Keratinocyte (primary cell): ENCODE measurements at regions not wholly inside any gene's neighbourhood (a gene's known extent, or its start where the extent isn't known, plus 50 kb on each side); places are given as distances from the start of the nearest gene placed in this dataset.

Experiments
- DNase-seq: peaks from one replicate; pipeline ENCODE4 v3.0.0-alpha.2; 2011; ENCODE audit warnings: low read depth, missing footprints, low spot score
- FAIRE-seq: peaks from 2 replicates; lab custom pipeline; 2011; peaks lifted over from hg19 to GRCh38; lab: Jason Lieb, UNC
- H2AFZ ChIP-seq: 2 replicates; pipeline ENCODE4 v1.6.0; 2012; ENCODE audit warnings: low read length, control low read depth, inconsistent platforms; ENCODE audit not compliant: control insufficient read depth
- H3K27ac ChIP-seq: 2 replicates; pipeline ENCODE4 v1.5.1; 2011; ENCODE audit warnings: low read length; ENCODE audit not compliant: control insufficient read depth, insufficient read depth
- H3K27me3 ChIP-seq: 3 replicates; pipeline ENCODE4 v1.6.0; 2011; ENCODE audit warnings: low read length; ENCODE audit not compliant: control insufficient read depth, insufficient read depth; ENCODE audit errors: extremely low read depth
- H3K36me3 ChIP-seq, 2 experiments: 2 replicates in 1 of 2; 3 replicates in 1 of 2; pipeline ENCODE4 v1.5.1; 2011; ENCODE audit warnings: low read length in 2 of 2, mild to moderate bottlenecking in 1 of 2; ENCODE audit not compliant: control insufficient read depth in 2 of 2, insufficient read depth in 2 of 2; ENCODE audit errors: extremely low read depth in 1 of 2
- H3K4me1 ChIP-seq: 3 replicates; pipeline ENCODE4 v1.5.1; 2011; ENCODE audit warnings: low read length; ENCODE audit not compliant: control insufficient read depth, insufficient read depth; ENCODE audit errors: extremely low read depth
- H3K4me2 ChIP-seq: 3 replicates; pipeline ENCODE4 v1.6.0; 2011; ENCODE audit warnings: low read depth, low read length; ENCODE audit not compliant: control insufficient read depth, insufficient read depth; ENCODE audit errors: extremely low read depth
- H3K4me3 ChIP-seq, 3 experiments: fragments of 200-600 bp in 1 of 3; sonication (generic) in 1 of 3; 2 replicates in 2 of 3; 3 replicates in 1 of 3; pipeline ENCODE4 v1.5.1; 2011 to 2016; ENCODE audit warnings: low read length in 3 of 3, mild to moderate bottlenecking in 3 of 3, control low read depth in 2 of 3, inconsistent platforms in 1 of 3, low read depth in 1 of 3, mixed read lengths in 1 of 3, mixed run types in 1 of 3, moderate library complexity in 1 of 3; ENCODE audit not compliant: control insufficient read depth in 2 of 3, insufficient read depth in 2 of 3; ENCODE audit errors: extremely low read depth in 1 of 3
- H3K79me2 ChIP-seq: 2 replicates; pipeline ENCODE4 v1.6.0; 2012; ENCODE audit warnings: low read length; ENCODE audit not compliant: control insufficient read depth, insufficient read depth
- H3K9ac ChIP-seq: 3 replicates; pipeline ENCODE4 v1.6.0; 2011; ENCODE audit warnings: low read length; ENCODE audit not compliant: control insufficient read depth, insufficient read depth; ENCODE audit errors: extremely low read depth
- H3K9me1 ChIP-seq: 3 replicates; pipeline ENCODE4 v1.6.0; 2011; ENCODE audit warnings: low read length; ENCODE audit not compliant: control insufficient read depth, insufficient read depth; ENCODE audit errors: extremely low read depth
- H3K9me3 ChIP-seq: 2 replicates; pipeline ENCODE4 v1.5.1; 2012; ENCODE audit warnings: low read depth, low read length; ENCODE audit not compliant: control insufficient read depth
- H4K20me1 ChIP-seq: 3 replicates; pipeline ENCODE4 v1.6.0; 2011; ENCODE audit warnings: low read length; ENCODE audit not compliant: control insufficient read depth, insufficient read depth; ENCODE audit errors: extremely low read depth
- CTCF ChIP-seq, 3 experiments: IDR thresholded peaks in 1 of 3; conservative IDR thresholded peaks in 1 of 3; optimal IDR thresholded peaks in 1 of 3; 2 replicates in 2 of 3; 3 replicates in 1 of 3; pipeline versions ENCODE3 to v1.5.1; 2011; ENCODE audit warnings: low read length in 3 of 3, mild to moderate bottlenecking in 3 of 3, moderate library complexity in 2 of 3, control low read depth in 1 of 3, inconsistent platforms in 1 of 3; ENCODE audit not compliant: insufficient read depth in 2 of 3; ENCODE audit errors: extremely low read depth in 1 of 3
- EZH2 ChIP-seq: IDR thresholded peaks from one replicate; pipeline ENCODE4 v1.6.1; 2012; ENCODE audit warnings: inconsistent platforms, mild to moderate bottlenecking, low read length, moderate library complexity
- dilution Hi-C: fragments of 300-500 bp; cut with MboI; formaldehyde crosslinking; loops from one replicate; pipeline ENCODE4 v1.7.0; 2020; ENCODE audit warnings: low sequenced_read_pairs; ENCODE audit not compliant: extremely low pct_ligation_motif_present

GRCh38 chr16:16877061-16877460, 498.1 kb downstream of the NPIPA7 start:
- H3K9ac ChIP-seq: no peak overlapping the region
- no peaks in the 10 kb centered on the region for H3K4me1 ChIP-seq
- no peaks in the 10 kb centered on the region for H3K27me3 ChIP-seq
- H3K9me3 ChIP-seq: no peaks in the 10 kb centered on the region
- H2AFZ ChIP-seq: no peak overlapping the region
- no peaks in the 10 kb centered on the region for H3K9me1 ChIP-seq
- TF ChIP-seq EZH2 (no peak), CTCF (optimal IDR thresholded peaks at IDR 0.05 in 1 of 3, IDR thresholded peaks at IDR 0.05 in 1 of 3, conservative IDR thresholded peaks at IDR 0.05 in 1 of 3; ENCODE audit: extremely low read depth in 1 of 3, insufficient read depth in 2 of 3, low read length in 3 of 3) (no peak)
- dilution Hi-C loops: no loop called here
- DNase-seq (no peak), FAIRE-seq (no peak)
- no peaks in the 10 kb centered on the region for H3K36me3 ChIP-seq
- no peaks in the 10 kb centered on the region for H4K20me1 ChIP-seq
- no peak overlapping the region for H3K4me2 ChIP-seq
- no peak overlapping the region for H3K27ac ChIP-seq
- no peak overlapping the region for H3K4me3 ChIP-seq
- no peaks in the 10 kb centered on the region for H3K79me2 ChIP-seq

- FAIRE-seq (no peak), DNase-seq (no peak)
Observed at GRCh38 chr16:16879567-16880251, 500.8 kb downstream of the NPIPA7 start.

More at GRCh38 chr16:16879567-16880251, 500.8 kb downstream of the NPIPA7 start:
- dilution Hi-C loops: no loop called here
- no peak for TF ChIP-seq CTCF (optimal IDR thresholded peaks at IDR 0.05 in 1 of 3, IDR thresholded peaks at IDR 0.05 in 1 of 3, conservative IDR thresholded peaks at IDR 0.05 in 1 of 3; ENCODE audit: extremely low read depth in 1 of 3, insufficient read depth in 2 of 3, low read length in 3 of 3)
- Histone ChIP-seq H3K4me3 (no peak overlapping the region), H2AFZ (no peak overlapping the region), H4K20me1 (no peaks in the 10 kb centered on the region), H3K9me1 (no peaks in the 10 kb centered on the region), H3K27me3 (no peaks in the 10 kb centered on the region), H3K9ac (no peak overlapping the region), H3K4me1 (no peaks in the 10 kb centered on the region), H3K4me2 (no peak overlapping the region), H3K79me2 (no peaks in the 10 kb centered on the region), H3K27ac (no peak overlapping the region), H3K9me3 (no peaks in the 10 kb centered on the region), H3K36me3 (no peaks in the 10 kb centered on the region)
